GM12872 (cell line): ENCODE measurements at regions not wholly inside any gene's neighbourhood (a gene's known extent, or its start where the extent isn't known, plus 50 kb on each side); places are given as distances from the start of the nearest gene placed in this dataset.

Source experiments
- TF ChIP-seq, protein P1 (sequence below): IDR thresholded peaks from 3 replicates; pipeline ENCODE4 v1.5.1; 2011; ENCODE audit warnings: low read depth, mild to moderate bottlenecking, low read length, moderate library complexity; ENCODE audit not compliant: insufficient read depth

DNA sequence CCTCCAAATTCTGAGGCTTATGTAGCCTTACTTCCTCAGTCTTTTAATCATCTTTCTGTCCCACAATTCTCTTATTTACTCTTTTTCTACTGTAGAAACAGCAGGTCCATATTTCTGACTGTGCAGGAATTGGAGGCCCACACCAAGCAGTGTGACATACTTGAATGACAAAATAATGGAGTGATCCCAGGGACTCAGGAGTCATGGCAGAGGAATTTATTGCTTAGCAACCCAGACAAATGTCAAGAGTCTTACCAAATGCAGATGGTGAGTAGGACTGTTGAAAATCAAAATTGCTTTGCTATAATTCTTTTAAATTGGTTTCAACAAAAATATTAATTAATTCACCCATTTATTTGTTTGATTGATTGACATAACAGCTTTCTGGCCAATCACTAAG, 59.9 kb downstream of the HTR1B start:
- TF ChIP-seq, protein P1, sequence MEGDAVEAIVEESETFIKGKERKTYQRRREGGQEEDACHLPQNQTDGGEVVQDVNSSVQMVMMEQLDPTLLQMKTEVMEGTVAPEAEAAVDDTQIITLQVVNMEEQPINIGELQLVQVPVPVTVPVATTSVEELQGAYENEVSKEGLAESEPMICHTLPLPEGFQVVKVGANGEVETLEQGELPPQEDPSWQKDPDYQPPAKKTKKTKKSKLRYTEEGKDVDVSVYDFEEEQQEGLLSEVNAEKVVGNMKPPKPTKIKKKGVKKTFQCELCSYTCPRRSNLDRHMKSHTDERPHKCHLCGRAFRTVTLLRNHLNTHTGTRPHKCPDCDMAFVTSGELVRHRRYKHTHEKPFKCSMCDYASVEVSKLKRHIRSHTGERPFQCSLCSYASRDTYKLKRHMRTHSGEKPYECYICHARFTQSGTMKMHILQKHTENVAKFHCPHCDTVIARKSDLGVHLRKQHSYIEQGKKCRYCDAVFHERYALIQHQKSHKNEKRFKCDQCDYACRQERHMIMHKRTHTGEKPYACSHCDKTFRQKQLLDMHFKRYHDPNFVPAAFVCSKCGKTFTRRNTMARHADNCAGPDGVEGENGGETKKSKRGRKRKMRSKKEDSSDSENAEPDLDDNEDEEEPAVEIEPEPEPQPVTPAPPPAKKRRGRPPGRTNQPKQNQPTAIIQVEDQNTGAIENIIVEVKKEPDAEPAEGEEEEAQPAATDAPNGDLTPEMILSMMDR, result no peak

- TF ChIP-seq, protein P1, result no peak
These were observed 62.1 kb downstream of the HTR1B start for GRCh38 chr6:77401231-77401630.

- TF ChIP-seq, protein P1, result no peak
These were observed 65.7 kb downstream of the HTR1B start for GRCh38 chr6:77397561-77397960.

GRCh38 chr6:77389402-77389801, 73.9 kb downstream of the HTR1B start:
- TF ChIP-seq, protein P1, result no peak

DNA sequence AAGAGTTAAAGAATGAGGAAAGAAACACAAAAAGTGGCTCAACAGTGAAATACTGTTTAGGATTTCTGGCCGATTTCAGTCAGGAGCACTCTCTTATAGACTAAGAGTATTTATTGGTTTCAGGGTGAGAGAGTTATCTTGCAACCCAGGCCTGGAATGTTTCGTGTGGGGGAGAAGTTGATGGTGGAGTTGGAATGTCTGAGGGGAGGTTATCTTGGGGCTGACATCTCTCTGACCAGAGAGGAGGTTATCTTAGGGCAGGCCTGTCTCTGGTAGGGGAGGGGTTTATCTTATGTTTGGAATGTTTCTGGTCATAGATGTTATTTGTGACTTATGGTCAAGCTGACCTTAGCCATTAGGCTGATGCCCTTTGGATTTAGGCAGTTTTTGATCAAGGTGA, 80.3 kb downstream of the HTR1B start:
- TF ChIP-seq, protein P1, result no peak

- TF ChIP-seq, protein P1, result no peak
These were observed 89.3 kb downstream of the HTR1B start for GRCh38 chr6:77373955-77374354.

DNA sequence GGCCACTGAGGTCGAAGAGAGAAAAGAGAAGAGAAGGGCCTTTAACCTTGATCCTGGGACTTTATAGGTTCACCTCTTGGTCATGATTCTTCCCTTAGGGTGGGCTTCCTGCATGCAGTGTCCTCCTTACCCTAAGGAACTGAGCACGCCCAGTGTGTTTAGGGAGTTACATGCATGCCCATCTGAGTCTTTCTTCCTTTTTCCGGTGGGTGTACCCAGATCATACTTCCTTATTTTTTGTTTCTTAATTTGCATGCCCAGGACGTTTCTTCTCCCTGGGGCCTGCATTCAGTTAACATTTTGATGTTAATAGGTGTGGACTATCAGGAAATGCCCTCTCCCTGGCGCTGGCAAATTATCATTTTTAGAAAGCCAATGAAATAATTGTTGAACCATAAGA, 91.5 kb downstream of the HTR1B start:
- TF ChIP-seq, protein P1, result no peak
